Ishikawa (cell line): ENCODE measurements at regions not wholly inside any gene's neighbourhood (a gene's known extent, or its start where the extent isn't known, plus 50 kb on each side); places are given as distances from the start of the nearest gene placed in this dataset.

Experiments
- EGR1 ChIP-seq: IDR thresholded peaks from 2 replicates; pipeline ENCODE4 v1.6.1; 2012
- EP300 ChIP-seq: IDR thresholded peaks from 2 replicates; pipeline ENCODE4 v1.6.1; 2012; ENCODE audit warnings: borderline replicate concordance
- FOXM1 ChIP-seq: IDR thresholded peaks from 2 replicates; pipeline ENCODE4 v1.6.1; 2012; ENCODE audit warnings: low read depth, borderline replicate concordance
- RAD21 ChIP-seq: IDR thresholded peaks from 2 replicates; pipeline ENCODE4 v1.6.1; 2012; ENCODE audit warnings: low read depth
- REST ChIP-seq: IDR thresholded peaks from 2 replicates; pipeline ENCODE4 v1.6.1; 2012; ENCODE audit warnings: low read depth, mild to moderate bottlenecking
- TAF1 ChIP-seq: IDR thresholded peaks from 2 replicates; pipeline ENCODE4 v1.6.1; 2012; ENCODE audit warnings: low read depth, mild to moderate bottlenecking
- TEAD4 ChIP-seq: IDR thresholded peaks from 2 replicates; pipeline ENCODE4 v1.6.1; 2012
- YY1 ChIP-seq: IDR thresholded peaks from 2 replicates; pipeline ENCODE4 v1.6.1; 2012; ENCODE audit warnings: low read depth
- TF ChIP-seq, protein P1 (sequence below): IDR thresholded peaks from 2 replicates; pipeline ENCODE4 v1.6.1; 2012

DNA sequence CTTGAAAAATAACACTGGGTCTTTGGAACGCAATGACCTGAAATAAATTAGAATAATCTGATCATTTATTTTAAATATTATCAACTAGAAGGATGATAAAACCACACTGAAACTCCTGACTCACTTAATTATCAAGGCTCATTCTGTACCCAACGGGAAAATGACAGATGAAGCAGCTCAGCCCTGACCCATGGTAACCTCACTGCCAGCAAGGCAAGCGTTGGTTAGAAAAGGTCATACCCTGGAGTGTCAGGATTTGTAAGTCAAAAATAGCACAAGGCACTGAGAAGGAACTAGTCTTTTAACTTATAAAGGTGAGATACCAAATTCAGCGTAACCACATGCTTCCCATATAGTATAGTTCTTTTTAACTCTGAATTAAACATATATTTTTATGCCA lies 277.5 kb downstream of the ETAA1 start:
- TF ChIP-seq EP300 (no peak), TAF1 (no peak), REST (no peak), FOXM1 (no peak), EGR1 (no peak), YY1 (no peak), RAD21 (no peak), TEAD4 (no peak)
- TF ChIP-seq, protein P1, sequence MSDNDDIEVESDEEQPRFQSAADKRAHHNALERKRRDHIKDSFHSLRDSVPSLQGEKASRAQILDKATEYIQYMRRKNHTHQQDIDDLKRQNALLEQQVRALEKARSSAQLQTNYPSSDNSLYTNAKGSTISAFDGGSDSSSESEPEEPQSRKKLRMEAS = no peak
